A673 (cell line): ENCODE measurements at regions not wholly inside any gene's neighbourhood (a gene's known extent, or its start where the extent isn't known, plus 50 kb on each side); places are given as distances from the start of the nearest gene placed in this dataset.

ENCODE experiments used
- BruUV-seq: library from RNA; stranded (reverse); fragments of 400-500 nt; replicated peaks from 2 replicates; lab custom pipeline; 2021; lab: Mats Ljungman, UMichigan
- CTCF ChIA-PET: fragments of 300-600 bp; sonication (Branson Sonifier 250); formaldehyde crosslinking; loops from one replicate; lab custom pipeline; 2022; ENCODE audit warnings: antibody characterized with exemption; lab: Charles Lee
- POLR2A ChIA-PET: fragments of 300-600 bp; sonication (Branson Sonifier 250); formaldehyde crosslinking; loops from one replicate; lab custom pipeline; 2022; ENCODE audit warnings: antibody characterized with exemption; ENCODE audit not compliant: low non-redundant PET; lab: Charles Lee
- DNase-seq: peaks from one replicate; pipeline ENCODE4 v3.0.0-alpha.2; 2015; ENCODE audit warnings: low spot score
- H3K27ac ChIP-seq: fragments of 200-600 bp; sonication (generic); 2 replicates; pipeline ENCODE4 v1.5.1; 2016; ENCODE audit warnings: mixed run types, low read depth, mild to moderate bottlenecking, mixed read lengths, antibody characterized with exemption, low read length; ENCODE audit not compliant: poor library complexity, severe bottlenecking
- H3K27me3 ChIP-seq: fragments of 200-600 bp; sonication (generic); replicated peaks from 2 replicates; pipeline ENCODE4 v1.6.1; 2017; ENCODE audit warnings: mixed run types, low read depth, mild to moderate bottlenecking, mixed read lengths, antibody characterized with exemption, low read length; ENCODE audit not compliant: insufficient read depth, poor library complexity
- H3K36me3 ChIP-seq: fragments of 200-600 bp; sonication (generic); 2 replicates; pipeline ENCODE4 v1.6.1; 2016; ENCODE audit warnings: mixed run types, mild to moderate bottlenecking, mixed read lengths, antibody characterized with exemption, low read length; ENCODE audit not compliant: insufficient read depth, poor library complexity, severe bottlenecking
- H3K4me1 ChIP-seq: fragments of 200-600 bp; sonication (generic); 2 replicates; pipeline ENCODE4 v1.6.1; 2017; ENCODE audit warnings: mixed run types, mild to moderate bottlenecking, mixed read lengths, antibody characterized with exemption, low read length; ENCODE audit not compliant: insufficient read depth, poor library complexity, severe bottlenecking
- H3K4me3 ChIP-seq: fragments of 200-600 bp; sonication (generic); 2 replicates; pipeline ENCODE4 v1.5.1; 2016; ENCODE audit warnings: low read depth, mixed run types, mild to moderate bottlenecking, mixed read lengths, low read length; ENCODE audit not compliant: poor library complexity, severe bottlenecking
- H3K9me3 ChIP-seq: fragments of 200-600 bp; sonication (generic); 2 replicates; pipeline ENCODE4 v1.6.1; 2016; ENCODE audit warnings: mixed run types, low read depth, mild to moderate bottlenecking, mixed read lengths, antibody characterized with exemption, low read length; ENCODE audit not compliant: poor library complexity, severe bottlenecking
- CTCF ChIP-seq: fragments of 300-800, 200-600 bp; sonication (generic); conservative IDR thresholded peaks from 2 replicates; pipeline ENCODE4 v1.5.1; 2017; ENCODE audit warnings: low read depth, mild to moderate bottlenecking, antibody characterized with exemption, low read length, moderate library complexity, mixed read lengths
- EZH2 ChIP-seq: fragments of 200-600 bp; sonication (generic); IDR thresholded peaks from 2 replicates; pipeline ENCODE4 v1.6.1; 2017; ENCODE audit warnings: borderline replicate concordance, low read depth, mild to moderate bottlenecking, mixed read lengths, antibody characterized with exemption, low read length; ENCODE audit not compliant: poor library complexity, severe bottlenecking
- intact Hi-C: fragments of 100-400 bp; cut with micrococcal nuclease; formaldehyde crosslinking; loops from one replicate; pipeline ENCODE4 v1.10.0; 2022; ENCODE audit not compliant: unreplicated experiment

- H3K4me3 ChIP-seq = no peak overlapping the region
- H3K27ac ChIP-seq = no peak overlapping the region
- no TSS peak for BruUV-seq
- H3K36me3 ChIP-seq = no peaks in the 10 kb centered on the region
- H3K4me1 ChIP-seq = no peaks in the 10 kb centered on the region
- CTCF ChIA-PET = no interaction called here
- POLR2A ChIA-PET = no interaction called here
- H3K9me3 ChIP-seq = no peaks in the 10 kb centered on the region
- no peaks in the 10 kb centered on the region for H3K27me3 ChIP-seq
- no peak for DNase-seq
- TF ChIP-seq EZH2 (no peak), CTCF (no peak)
- intact Hi-C loops = no loop called here
Observed at GRCh38 chr3:44032487-44032886, 209.2 kb upstream of the TOPAZ1 start.

GRCh38 chr3:44033123-44033522 is 208.6 kb upstream of the TOPAZ1 start:
- ChIA-PET POLR2A (no interaction called here), CTCF (no interaction called here)
- H3K9me3 ChIP-seq = no peaks in the 10 kb centered on the region
- no peak overlapping the region for H3K4me3 ChIP-seq
- TF ChIP-seq CTCF (no peak), EZH2 (no peak)
- H3K27me3 ChIP-seq = no peaks in the 10 kb centered on the region
- DNase-seq = no peak
- H3K36me3 ChIP-seq = no peaks in the 10 kb centered on the region
- intact Hi-C loops = no loop called here
- H3K27ac ChIP-seq = no peak overlapping the region
- no TSS peak for BruUV-seq
- H3K4me1 ChIP-seq = no peaks in the 10 kb centered on the region

GRCh38 chr3:44036850-44037249 is 204.8 kb upstream of the TOPAZ1 start:
- intact Hi-C loops = no loop called here
- Histone ChIP-seq H3K27ac (no peak overlapping the region), H3K36me3 (no peaks in the 10 kb centered on the region), H3K9me3 (no peaks in the 10 kb centered on the region), H3K4me1 (no peaks in the 10 kb centered on the region), H3K27me3 (no peaks in the 10 kb centered on the region), H3K4me3 (no peak overlapping the region)
- CTCF ChIA-PET = no interaction called here
- DNase-seq = no peak
- POLR2A ChIA-PET = no interaction called here
- TF ChIP-seq EZH2 (no peak), CTCF (no peak)
- BruUV-seq = no TSS peak
